T1000 (cell line): ENCODE measurements at regions not wholly inside any gene's neighbourhood (a gene's known extent, or its start where the extent isn't known, plus 50 kb on each side); places are given as distances from the start of the nearest gene placed in this dataset.
"Not testable (repeated sequence)": the region's sequence is repeated elsewhere in the genome, so short reads cannot be mapped to it uniquely, and the experiment has no call there.

ENCODE experiments used
- DNase-seq: peaks from one replicate; lab custom pipeline; 2025; ENCODE audit warnings: mixed read lengths; lab: John Stamatoyannopoulos, UW

DNA sequence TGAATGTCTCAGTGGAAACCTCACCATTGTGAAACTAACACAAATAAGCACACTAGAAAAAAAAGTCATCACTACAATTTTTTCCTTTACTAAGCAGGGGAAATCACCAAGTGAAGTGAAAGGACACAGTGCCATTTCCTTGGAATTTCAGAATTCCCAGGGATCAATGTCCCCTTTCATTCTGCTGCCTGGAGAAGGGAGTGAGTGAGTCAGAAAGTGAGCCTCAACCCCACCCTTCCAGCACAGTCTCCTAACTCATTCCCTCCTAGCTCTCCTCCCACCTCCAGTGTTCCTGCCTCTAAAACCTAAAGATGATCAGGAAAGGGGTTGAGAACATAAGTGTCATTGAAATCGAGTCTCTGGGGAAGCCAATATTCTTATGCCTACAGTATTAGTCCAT lies 608.5 kb downstream of the RNF144A start:
- no peak for DNase-seq

DNA sequence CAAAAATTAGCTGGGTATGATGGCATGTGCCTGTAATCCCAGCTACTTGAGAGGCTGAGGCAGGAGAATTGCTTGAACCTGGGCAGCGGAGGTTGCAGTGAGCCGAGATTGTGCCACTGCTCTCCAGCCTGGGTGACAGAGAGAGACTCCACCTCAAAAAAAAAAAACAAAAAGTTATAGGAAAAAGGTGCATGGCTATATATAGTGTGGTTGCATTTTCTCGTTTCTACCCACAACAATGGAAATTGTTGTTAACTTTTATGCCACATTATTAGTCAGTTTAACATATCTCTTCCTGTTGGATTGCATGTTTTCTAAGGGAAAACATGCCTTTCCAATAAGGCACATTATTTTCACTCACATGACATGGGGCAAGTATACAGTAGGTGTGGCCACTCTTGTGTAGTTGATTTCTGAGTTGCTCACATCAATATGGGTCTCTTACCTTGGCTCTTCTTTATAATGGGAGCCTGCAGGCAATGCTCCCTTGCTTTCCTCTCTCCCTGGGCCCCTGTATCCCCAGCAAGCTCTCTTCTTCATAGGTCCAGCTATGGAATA lies 610.0 kb downstream of the RNF144A start:
- DNase-seq: no peak

DNA sequence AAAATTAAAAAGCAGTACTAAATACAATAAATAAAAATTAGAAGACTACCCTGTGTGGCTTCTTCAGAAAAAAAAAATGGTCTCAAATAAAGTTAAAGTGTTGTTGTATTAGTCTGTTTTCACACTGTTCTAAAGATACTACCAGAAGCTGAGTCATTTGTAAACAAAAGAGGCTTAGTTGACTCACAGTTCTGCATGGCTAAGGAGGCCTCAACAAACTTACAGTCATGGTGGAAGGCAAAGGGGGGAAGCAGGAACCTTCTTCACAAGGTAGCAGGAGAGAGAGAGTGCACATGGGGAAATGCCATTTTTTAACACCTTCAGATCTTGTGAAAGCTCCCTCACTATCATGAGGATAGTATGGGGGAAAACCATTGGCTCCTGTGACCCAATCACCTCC lies 612.8 kb downstream of the RNF144A start:
- no peak for DNase-seq

DNA sequence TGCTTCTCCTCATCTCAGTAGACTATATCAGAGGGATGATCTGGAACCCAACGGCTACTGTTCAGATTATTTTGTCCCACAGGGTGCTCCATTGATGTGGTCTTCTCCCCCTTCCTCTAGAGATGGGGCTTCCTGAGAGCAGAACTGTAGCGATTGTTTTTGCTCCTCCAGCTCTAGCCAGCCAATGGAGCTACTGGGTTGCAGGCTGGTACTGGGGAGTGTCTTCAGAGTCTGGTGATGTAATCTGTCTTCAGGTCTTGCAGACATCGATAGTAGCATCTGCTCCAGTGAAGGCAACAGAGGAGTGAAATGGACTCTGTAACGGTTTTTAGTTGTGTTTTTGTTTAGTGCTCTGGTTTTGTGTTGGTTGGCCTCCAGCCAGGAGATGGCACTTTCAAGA lies 621.9 kb downstream of the RNF144A start:
- DNase-seq: no peak

DNA sequence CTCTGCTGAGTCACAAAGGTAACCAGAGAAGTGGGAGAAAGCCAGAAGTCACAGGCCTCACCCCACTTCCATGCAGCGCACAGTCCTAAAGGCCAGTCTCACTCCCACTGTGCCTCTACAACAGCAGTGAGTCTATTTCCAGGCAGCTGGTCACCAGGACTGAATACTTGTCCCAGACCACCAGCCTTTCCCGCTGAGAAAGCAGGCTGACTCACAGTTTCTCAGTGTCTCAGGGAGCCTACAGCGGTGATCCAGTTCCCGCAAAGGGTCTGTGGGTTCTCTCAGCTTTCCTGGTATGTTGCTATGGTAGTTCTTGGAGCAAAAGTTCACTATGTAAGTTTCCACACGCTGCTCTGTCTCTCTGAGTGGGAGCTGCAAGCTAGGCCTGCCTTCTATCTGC lies 622.5 kb downstream of the RNF144A start:
- DNase-seq: no peak

DNA sequence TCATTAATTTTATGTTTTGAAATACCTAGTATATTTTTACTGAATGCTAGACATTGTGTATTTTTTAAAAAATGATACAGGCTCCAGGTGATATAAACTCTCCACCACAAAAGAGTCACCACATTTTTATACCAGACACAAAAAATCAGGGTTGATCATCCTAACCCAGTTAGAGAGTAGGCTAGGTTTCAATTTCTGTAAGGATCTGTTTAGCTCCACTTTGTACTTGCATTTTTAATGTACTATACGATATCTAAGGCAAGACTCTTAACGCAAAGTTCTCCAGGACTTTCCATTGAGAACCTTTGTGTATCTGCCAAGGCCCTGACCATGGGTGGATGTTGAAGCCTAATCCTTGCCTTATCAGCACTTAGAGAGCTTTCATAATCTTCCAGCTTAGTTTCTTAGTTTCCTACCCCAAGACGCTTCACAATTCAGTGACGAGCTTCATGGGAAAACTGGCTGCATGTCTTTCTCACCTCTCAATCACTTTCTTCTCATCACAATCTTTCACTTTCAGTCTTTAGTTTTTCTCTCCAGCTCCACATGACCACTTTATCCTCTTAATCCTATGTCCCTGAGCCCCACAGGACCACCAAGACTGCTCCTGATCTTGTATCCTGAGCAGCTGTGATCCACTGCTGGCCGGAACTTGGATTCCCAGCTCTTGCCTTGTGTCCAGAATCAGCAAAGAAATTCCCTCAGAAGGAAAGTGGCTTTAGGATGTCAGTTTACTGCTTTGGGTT lies 635.8 kb downstream of the RNF144A start:
- DNase-seq: no peak

DNA sequence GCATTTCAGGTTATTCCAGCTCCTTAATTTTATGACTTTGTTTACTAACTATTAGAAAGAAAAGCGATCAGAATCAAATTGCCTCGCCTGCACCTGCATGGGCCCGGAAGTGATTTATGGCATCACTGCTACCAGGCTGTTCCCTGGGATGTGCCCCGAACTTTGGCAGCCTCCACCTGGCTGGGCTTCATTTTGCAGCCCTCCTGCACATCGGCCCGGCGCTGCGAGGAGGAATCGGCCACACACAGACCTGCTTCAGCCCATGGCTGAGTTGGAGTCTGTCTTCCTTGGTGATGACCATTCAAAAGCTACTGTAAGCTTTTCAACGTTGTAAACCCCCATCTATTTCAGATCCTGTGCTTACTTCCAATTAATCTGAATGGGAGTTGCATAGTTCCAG lies 638.0 kb downstream of the RNF144A start:
- DNase-seq: no peak

DNA sequence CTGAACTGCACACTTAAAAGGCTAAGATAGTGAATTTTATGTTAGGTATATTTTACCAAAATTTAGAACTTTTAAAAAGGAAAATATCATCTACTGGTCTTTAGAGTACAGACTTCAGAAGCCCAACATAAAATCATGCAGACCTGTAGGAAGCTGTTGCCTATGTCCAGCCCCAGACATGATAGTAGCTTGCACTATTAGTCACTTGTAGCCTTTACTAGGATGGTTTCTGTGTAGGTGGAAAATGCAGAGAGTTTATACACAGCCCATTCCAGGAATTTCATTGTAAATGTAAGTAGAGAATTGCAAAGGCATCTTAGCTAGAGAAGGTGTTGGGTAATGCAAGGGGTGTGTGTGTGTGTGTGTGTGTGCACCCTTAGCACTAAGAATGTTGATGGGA lies 640.2 kb downstream of the RNF144A start:
- DNase-seq: no peak

DNA sequence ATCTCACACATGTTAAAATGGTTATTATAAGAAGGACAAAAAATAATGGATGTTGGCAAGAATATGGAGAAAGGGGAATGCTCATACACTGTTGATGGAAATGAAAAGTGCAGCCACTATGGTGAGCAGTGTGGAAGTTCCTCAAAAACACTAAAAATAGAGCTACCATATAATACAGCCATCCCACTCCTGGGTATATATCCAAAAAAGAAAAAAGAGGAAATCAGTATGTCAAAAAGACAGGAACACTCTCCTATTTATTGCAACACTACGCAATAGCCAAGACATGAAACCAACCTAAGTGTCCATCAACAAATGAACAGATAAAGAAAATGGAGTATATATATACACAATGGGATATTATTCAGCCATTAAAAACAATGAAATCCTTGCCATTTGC lies 642.6 kb downstream of the RNF144A start:
- DNase-seq: no peak

DNA sequence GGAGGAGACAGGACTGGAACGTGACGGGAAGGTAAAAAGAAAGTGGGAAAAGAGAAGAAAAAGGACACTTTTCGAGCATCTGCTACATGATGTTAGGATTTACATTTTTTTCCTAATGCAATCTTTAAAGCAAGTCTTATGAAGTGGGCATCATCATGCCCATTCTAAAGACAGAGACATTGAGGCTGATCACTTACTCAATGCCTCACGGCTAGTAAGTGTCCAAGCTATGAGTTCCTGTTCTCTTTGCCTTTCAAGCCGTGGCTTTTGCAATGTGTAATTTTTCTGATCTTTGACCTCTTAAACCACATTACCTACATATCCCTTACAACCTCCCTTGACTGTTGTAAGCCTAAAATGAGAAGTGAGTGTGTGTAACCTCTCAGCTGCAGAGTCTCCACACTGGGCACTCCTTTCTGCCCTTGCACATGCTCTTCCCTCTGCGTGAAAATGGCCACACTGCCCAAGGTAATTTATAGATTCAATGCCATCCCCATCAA lies 649.2 kb downstream of the RNF144A start:
- no peak for DNase-seq

DNA sequence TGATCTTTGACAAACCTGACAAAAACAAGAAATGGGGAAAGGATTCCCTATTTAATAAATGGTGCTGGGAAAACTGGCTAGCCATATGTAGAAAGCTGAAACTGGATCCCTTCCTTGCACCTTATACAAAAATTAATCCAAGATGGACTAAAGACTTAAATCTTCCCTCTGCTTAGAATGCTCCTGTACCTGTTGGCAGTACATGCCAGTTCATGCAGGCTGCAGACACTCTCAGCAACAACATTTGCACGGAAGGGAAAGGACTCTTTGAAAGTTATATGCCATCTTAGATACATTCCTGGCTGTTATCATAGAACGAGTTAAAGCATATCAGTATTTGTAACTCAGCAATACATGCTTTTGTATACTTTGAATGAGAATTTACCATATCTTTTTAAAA lies 649.9 kb downstream of the RNF144A start:
- DNase-seq: not testable (repeated sequence)

DNA sequence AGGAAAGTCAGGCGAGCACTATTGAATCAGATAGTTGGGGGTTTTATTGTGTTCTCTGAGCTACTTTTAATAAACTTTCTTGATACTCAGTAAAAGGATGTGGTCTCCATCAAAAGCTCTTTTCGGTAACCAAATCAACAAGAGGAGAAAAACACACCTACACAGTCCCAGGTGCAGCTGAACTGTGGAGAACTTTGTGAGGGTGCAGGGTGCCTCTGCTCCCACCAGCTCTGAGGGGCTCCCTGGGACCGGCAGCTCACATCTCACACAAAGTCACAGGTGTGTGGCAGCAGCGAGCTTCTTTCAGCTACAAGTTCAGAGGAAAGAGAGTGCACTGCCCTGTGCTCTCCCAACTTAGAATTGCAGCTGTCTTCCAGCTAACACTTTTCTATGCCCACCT lies 650.4 kb downstream of the RNF144A start:
- no peak for DNase-seq

DNA sequence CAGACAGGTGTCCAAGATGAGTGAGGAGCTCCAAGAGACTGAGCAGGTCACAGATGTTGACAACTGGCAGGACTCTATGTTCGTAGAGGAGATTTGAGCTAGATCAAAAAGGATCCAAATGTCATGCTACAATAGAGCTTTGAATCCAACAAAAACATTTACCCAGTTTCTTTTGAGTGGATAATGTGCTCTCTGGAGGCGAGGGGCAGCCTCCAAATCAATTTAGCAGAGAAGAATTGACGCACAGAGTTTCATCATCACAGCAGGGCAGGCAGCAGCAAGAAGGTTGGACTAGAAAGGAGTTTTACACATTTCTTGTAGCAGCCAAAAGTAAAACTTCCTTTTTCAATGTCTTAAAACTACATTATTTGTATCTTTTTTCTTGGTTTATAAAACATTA lies 653.0 kb downstream of the RNF144A start:
- DNase-seq: no peak

DNA sequence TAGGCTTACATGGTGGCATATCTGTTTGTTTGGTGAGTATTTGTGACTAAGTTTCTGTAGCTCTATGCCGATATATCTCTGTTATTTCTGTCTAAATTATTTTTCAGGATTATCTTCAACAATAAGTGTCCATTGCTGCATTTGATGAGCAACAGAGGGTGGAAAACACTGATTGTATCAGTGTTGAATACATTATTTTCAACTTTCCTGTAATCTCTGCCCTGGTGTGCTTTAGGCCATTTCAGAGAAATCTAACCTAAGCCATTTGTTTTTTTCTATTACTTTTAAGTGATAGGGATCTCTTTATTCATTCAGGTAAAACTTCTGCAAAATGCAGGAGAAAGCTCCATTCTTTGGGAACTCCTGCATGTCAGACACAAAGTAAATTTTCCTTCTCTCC lies 654.5 kb downstream of the RNF144A start:
- no peak for DNase-seq

DNA sequence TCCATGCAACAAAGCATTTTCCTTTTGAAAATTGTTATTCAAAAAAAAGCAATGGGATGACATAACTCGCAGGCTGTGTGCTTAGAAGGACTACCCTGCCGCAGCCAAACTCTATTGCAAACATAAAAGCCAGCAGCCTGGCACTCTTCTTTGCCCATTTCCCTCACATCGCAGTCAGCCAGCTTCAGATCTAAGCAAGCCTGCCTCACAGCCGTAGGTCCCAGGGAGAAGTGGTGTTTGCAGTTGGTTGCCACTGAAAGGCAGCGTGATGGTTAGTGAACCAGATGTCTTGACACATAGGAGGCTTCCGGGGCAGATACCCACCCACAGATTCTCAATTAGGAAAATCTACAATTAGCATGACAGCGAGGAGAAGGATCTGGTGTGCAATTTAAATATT lies 655.2 kb downstream of the RNF144A start:
- DNase-seq: no peak

DNA sequence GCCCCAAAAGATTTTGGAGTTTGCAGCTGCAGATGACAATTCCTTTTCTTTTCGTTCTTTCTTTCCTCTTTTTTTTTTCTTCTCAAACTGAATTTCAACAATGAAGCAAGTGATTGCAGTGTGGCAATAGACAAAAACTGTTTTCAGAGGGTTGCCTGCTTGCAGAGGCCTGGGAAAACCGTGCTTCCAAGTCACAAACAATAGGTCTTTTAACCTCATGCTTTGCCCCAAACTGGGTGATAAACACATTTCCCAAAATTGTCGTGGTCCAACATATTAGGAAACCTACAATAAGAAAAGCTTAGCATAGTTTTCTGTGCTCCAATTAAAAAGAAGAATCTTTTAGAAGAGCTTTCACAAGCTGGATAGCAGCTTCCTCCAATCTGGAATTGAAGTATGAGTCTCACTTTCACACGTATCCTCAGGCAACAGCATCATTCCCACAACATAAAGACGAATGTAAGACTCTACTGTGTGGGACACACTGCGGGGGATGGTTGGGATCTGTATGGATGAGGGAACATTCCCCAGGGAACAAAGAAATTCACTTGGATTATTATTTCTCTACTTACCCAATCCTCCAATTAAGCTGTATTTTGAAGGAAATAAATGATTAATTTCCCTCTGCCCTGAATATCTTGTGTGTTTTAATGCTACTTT lies 656.1 kb downstream of the RNF144A start:
- no peak for DNase-seq

DNA sequence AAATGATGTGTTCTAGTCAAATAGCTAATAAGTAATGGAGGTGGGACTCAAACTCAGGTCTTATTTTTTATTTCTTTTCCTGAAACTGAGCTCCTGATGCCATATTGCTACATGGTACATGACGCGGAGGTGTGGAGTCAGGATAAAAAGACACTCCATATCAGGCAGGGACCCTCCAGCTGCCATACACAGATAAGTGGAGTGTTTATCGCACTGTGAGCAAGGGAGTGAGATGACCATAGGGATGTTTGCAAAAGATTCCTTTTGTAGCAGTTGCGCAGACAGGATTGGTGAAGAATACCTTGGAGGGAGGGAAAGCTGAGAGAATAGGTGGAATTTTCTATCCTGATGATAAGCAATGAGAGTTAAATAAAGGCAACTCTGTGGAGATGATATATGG lies 657.2 kb downstream of the RNF144A start:
- DNase-seq: no peak

DNA sequence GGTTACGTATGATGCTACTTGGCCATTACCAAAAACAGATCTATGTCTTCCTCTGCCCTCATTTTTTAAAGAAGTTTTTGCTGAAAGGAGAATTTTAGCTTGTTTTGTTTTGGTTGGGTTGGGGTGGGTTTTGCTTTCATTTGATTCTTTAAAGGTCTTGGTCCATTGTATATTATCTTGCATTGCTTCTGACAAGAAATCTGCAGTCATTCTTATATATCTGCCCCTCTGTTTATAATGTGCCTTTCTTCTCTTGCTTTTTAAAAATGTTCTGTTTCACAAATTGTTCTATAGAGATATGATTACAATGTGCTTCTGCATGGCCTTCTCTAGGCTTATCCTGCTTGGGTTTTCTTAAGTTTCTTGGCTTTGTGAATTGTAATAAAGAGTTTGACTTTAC lies 660.6 kb downstream of the RNF144A start:
- no peak for DNase-seq

DNA sequence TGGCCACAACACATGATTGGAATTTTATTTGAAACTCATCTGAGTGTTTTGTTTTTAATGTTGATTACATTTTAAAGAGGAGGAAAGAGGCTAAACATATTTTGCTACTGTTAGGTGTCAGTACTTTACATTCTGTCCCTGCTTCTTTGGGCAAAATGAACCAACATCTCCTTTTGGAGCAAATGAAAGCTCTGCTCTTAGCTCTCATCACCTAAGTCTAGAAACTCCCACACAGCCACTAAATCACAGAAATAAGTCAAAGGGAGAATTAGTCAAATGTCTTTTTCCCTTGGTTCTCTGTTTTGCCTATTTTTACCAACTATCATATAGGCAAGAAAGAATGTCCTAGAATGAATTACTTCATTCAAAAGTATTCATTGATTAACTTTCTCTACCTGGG lies 666.8 kb downstream of the RNF144A start:
- DNase-seq: no peak

DNA sequence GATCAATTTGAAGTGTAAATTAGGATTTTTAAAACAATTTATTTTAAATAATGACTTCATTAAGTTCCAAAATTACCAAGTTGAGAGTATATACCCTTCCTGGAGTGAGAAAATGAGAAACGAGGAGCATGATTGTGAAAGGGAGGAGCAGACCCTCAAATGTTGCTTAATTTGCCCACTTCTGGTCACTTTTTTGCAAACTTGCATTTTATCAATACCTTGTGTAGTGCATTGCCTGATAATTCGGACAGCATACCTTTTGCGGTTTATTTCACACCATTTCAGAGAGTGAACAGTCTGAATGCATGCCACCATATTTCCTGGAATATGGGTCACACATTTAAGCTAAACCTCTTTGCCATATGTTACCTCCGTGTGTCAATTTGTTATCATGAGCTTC lies 669.7 kb downstream of the RNF144A start:
- DNase-seq: no peak

DNA sequence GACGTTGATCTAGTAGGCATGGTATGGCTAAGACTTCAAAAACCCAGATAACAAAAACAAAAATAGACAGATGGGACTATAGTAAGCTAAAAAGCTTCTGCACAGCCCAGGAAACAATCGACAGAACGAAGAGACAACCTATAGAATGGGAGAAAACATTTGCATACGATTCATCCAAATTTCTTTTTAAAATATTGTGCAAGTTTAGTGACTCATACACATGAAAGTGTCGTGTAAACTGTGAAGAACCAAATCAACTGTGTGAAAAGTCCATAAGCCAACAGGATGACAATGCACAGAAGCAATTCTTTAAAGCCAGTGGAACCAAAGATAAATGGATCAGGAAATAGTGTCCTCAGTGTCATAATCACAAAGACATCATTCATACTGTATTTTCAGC lies 671.1 kb downstream of the RNF144A start:
- no peak for DNase-seq

DNA sequence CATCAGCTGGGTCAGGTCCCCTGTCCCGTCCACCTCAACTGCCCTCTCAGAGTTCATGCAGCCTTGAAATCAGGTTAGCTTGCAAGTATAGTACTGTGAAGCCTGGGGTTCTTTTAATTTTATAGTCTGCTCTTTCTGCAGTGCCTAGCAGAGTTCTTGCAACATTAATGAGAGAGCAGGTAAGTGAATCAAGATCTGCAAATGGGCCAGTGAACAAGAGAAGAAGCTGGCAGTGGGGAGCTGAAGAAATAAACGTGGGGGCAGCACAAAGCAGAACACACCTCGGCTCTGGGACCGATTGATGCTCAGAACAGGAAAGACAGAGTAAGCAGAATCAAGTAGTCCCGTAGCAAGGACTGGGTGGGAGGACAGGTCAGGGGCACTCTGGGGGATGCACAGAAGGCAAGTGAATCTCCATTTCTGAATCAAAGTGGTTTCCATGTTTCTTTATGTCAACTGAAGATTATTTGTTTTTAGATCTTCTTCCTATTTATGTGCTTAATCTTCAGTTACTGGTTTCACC lies 675.5 kb downstream of the RNF144A start:
- no peak for DNase-seq

DNA sequence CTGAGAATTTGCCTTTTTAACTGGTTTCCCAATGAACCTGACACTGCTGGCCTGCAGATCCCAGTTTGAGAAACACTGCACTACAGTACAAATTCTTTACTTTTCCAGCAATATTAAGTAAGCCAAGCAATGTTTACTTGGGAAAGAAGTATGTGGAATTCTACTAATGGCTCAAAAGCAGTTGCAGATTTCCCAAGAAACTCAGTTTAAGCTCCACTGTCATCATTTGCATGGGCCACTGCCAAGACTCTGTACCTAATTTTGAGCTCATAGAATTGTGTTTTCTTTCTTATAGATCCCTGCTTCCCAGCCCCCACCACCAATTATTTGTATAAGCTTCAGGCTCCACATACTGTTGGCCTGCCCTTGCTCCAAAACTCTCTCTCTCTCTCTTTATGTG lies 676.1 kb downstream of the RNF144A start:
- no peak for DNase-seq
